Medulla oblongata (tissue), 1 donor: ENCODE measurements at regions not wholly inside any gene's neighbourhood (a gene's known extent, or its start where the extent isn't known, plus 50 kb on each side); places are given as distances from the start of the nearest gene placed in this dataset.
"Not testable (repeated sequence)": the region's sequence is repeated elsewhere in the genome, so short reads cannot be mapped to it uniquely, and the experiment has no call there.

Experiments used
- DNase-seq: peaks from one replicate; pipeline ENCODE4 v3.0.0-alpha.2; 2015; ENCODE audit errors: extremely low spot score

- not testable (repeated sequence) for DNase-seq
Measured at GRCh38 chr2:242107065-242107464, 237.5 kb downstream of the RTP5 start.

- not testable (repeated sequence) for DNase-seq
Measured at GRCh38 chr2:242108797-242109500, 239.4 kb downstream of the RTP5 start.

DNA sequence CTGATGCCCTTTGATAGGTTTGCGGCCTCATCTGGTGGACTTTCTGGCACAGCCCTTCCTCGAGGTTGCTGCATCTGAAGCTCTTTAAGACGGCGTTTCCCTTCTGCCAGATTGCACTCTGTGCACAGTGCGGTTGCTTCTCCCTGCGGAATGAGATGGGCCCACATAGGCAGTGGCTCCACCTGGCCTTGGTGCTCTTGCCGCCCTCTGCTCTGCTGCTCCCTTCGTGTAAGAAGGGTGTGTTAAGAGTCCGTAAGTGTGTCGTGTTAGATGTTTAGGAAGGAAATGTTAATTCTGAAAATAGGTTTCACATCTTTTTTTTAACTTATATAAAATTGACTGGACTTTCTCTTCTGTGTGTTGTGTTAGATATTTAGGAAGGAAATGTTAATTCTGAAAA, 240.3 kb downstream of the RTP5 start:
- DNase-seq = not testable (repeated sequence)

DNA sequence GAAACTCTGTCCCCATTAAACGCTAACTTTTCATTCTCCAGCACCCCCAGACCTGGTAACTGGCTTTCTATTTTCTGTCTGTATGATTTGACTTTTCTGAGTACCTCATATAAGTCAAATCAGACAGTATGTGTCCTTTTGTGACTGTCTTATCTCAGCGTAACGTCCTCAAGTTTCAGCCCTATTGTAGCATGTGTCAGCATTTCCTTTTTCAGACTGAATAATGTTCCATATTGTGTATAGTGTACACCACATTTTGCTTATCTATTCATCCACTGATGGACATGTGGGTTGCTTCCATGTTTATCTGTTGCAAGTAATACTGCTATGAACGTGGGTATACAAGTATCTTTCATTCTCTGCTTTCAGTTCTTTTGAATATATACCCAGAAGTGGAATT, 242.4 kb downstream of the RTP5 start:
- DNase-seq = not testable (repeated sequence)

DNA sequence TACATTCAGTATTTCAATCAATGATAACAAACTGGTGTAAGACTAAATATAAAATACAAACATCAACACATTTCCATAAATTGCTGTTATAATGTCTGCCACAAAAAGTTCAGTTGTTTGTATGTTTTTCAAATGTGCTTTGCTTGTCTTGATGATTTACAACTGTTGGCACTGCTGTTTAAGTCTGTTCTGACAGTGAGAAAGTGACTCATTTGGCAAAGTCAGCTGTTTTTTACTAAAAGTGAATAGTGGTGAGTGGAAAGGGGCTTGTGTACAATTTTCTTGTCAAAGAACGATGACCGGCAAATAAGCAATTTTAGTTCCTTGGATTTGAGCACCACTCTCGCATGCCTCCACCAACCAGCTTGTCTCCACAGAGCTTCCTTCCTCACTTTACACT, 244.0 kb downstream of the RTP5 start:
- DNase-seq = not testable (repeated sequence)

DNA sequence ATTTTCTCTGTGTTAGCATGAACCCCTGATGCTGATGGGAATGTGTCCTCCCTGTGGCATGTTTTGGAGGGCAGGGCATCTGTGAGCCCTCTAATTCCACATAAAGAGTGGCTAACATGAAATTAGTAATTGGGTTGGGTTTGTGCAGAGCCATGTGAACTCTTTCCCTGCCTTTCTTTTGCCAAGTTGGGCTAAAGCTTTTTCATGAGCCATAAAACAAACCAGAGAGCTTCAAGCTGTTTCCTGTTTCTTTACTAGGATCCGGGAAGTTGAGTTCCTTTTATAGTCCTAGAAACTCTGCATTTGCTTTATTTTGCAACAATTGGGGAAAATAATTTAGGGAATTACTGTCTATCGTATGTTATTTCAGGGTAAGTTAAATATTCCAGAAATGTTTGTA, 247.1 kb downstream of the RTP5 start:
- DNase-seq = not testable (repeated sequence)

DNA sequence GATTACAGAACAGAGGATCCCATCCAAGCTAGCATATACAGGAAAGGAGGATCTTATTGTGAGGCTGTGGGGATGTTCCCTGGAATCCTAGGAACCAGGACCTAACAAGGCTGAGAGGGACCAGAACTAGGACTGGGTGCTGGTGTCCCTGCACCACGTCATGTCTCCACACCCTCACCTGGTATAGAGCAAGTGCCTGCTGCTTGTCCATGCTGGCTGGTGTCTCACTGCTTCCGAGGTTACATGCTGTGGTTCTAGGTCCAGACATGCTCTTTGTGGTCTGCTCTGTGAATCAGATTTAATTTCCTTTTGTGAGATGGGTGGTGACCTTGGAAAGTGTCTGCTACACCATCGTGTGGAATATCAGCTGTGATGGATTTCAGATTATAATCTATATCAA, 247.8 kb downstream of the RTP5 start:
- DNase-seq = not testable (repeated sequence)

DNA sequence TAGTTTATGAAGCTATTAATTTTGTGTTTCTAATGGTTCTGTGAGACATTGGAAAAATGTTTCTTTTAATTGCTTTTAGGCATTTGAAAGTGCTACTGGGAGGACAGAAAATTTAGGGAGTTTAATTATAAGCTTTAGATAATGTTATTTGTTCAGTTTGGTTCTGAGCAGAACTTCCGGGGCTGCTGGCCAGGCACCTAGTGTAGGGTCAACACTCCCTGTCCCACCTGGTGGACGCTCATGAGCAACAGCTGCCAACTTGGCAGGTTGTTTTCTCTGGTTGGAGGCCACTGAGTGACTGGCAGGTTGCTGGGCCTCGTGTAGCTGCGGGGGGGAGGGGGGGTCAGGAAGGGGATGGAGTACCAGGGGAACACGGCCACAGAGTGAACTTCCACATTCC, 250.2 kb downstream of the RTP5 start:
- DNase-seq = not testable (repeated sequence)

DNA sequence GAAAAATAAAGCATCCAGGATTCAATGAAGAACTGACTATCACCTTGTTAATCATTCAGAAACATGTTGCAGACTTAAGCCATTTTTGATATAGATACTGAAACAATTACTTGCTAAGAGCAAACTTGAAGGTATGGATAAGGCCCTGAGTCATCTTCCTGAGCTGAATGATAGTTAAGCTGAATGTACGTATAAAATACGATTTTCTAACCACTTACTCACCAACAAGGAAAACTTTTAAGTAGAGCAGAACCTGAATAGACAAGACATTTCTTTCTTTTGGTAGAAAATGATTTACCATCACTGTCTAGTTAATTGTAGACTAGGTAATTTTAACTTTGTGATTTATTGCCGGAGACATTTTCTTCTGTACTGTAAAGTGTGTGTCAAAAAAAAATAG, 261.2 kb downstream of the RTP5 start:
- DNase-seq = not testable (repeated sequence)

DNA sequence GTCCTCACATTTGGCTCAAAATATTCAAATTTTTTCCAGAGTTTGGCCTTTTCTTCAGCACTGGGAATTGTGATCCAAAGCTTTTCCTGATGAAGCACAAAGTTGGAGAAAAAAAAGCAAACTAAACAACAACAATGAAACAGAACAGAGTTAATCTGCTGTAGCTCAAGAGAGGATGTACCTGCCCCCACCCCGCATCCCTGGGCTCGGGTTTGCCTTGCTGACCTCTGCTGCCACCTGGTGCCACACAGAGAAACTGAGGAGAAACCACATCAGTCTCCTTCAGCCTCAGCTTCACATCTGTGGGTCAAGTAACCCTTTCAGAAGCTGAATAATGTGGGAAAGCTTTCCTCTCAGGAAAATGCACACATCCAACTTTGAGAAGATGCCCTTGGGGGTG, 290.4 kb downstream of the RTP5 start:
- not testable (repeated sequence) for DNase-seq

DNA sequence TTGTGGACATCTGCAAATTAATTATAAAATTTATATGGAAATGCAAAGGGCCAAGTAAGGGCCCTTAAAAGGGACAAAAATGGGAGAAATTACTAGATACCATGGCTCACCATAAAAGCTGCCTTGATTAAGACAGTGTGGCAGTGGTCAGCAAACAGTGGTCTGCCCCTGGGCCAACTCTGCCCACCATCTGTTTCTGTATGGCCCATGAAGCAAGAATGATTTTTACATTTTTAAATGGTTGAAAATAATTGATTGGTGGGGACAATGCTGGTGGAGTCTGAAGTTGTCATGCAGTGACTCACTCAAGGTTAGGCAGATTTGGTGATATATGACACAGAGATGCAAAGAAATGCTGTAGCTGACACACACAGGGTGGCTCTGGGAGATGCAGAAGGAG, 295.6 kb downstream of the RTP5 start:
- not testable (repeated sequence) for DNase-seq

DNA sequence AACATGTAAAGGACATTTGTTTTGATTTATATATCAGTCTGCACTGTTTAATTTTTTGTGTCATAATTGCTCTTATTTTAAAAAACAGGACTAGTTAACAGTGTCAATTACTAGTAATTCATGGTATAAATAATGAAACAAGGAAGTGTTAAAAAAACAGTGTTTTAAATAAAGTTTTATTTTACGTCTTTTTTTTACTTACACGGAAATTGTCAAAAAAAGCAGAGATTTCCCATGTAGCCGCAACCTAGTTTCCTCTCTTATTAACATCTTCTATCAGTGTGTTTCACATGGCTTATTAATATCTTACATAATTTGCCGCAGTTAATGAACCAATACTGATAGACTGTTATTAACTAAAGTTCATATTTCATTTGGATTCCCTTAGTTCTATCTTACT, 301.8 kb downstream of the RTP5 start:
- not testable (repeated sequence) for DNase-seq
